IMR-90 (cell line): ENCODE measurements at regions not wholly inside any gene's neighbourhood (a gene's known extent, or its start where the extent isn't known, plus 50 kb on each side); places are given as distances from the start of the nearest gene placed in this dataset.
"Not testable (repeated sequence)": the region's sequence is repeated elsewhere in the genome, so short reads cannot be mapped to it uniquely, and the experiment has no call there.

ENCODE experiments used
- ATAC-seq: fragments of 200-7000 bp; cut with Tn5 transposase; 2 replicates; pipeline ENCODE4 v1.9.1; 2020; ENCODE audit warnings: low read depth, mild to moderate bottlenecking, moderate library complexity
- BruUV-seq: library from RNA; stranded (reverse); fragments of 400-500 nt; replicated peaks from 2 replicates; lab custom pipeline; 2021; lab: Mats Ljungman, UMichigan
- CTCF ChIA-PET: fragments of 300-600 bp; formaldehyde crosslinking; extraction: SDS; loops from one replicate; lab custom pipeline; 2021; ENCODE audit warnings: antibody characterized with exemption; lab: Yijun Ruan, JAX
- POLR2A ChIA-PET: fragments of 300-600 bp; sonication (Branson Sonifier 250); formaldehyde crosslinking; loops from one replicate; lab custom pipeline; 2022; ENCODE audit warnings: antibody characterized with exemption; ENCODE audit not compliant: unreplicated experiment; lab: Charles Lee
- DNase-seq: peaks from one replicate; pipeline ENCODE4 v3.0.0; 2013
- H2AFZ ChIP-seq: replicated peaks from 2 replicates; pipeline ENCODE3; 2013; ENCODE audit warnings: low read length, mild to moderate bottlenecking; ENCODE audit not compliant: poor library complexity
- H2AK5ac ChIP-seq: 2 replicates; pipeline ENCODE4 v1.6.1; 2013; ENCODE audit warnings: low read depth, low read length, inconsistent platforms
- H2AK9ac ChIP-seq: replicated peaks from 2 replicates; pipeline ENCODE3; 2013; ENCODE audit warnings: mild to moderate bottlenecking, low read depth, low read length, moderate library complexity; ENCODE audit not compliant: poor library complexity
- H2BK120ac ChIP-seq: 2 replicates; pipeline ENCODE4 v1.6.1; 2013; ENCODE audit warnings: low read depth, low read length, inconsistent platforms
- H2BK15ac ChIP-seq: 3 replicates; pipeline ENCODE4 v1.6.1; 2013; ENCODE audit warnings: low read depth, low read length, inconsistent platforms
- H2BK20ac ChIP-seq: 2 replicates; pipeline ENCODE4 v1.6.1; 2013; ENCODE audit warnings: low read depth, mild to moderate bottlenecking, inconsistent platforms, low read length, moderate library complexity
- H2BK5ac ChIP-seq: 2 replicates; pipeline ENCODE4 v1.6.1; 2013; ENCODE audit warnings: mild to moderate bottlenecking, low read depth, low read length, inconsistent platforms; ENCODE audit not compliant: poor library complexity, severe bottlenecking
- H3K14ac ChIP-seq: replicated peaks from 2 replicates; pipeline ENCODE4 v1.6.1; 2013; ENCODE audit warnings: low read depth, low read length, inconsistent platforms
- H3K18ac ChIP-seq: 2 replicates; pipeline ENCODE4 v1.6.1; 2013; ENCODE audit warnings: low read depth, low read length, control low read depth
- H3K23ac ChIP-seq: 2 replicates; pipeline ENCODE4 v1.6.1; 2013; ENCODE audit warnings: low read depth, low read length, inconsistent platforms
- H3K27ac ChIP-seq: 2 replicates; pipeline ENCODE4 v1.5.1; 2013; ENCODE audit warnings: mild to moderate bottlenecking, control low read depth, low read length; ENCODE audit not compliant: insufficient read depth
- H3K27me3 ChIP-seq: 2 replicates; pipeline ENCODE4 v1.6.1; 2013; ENCODE audit warnings: low read length; ENCODE audit not compliant: control insufficient read depth, insufficient read depth
- H3K36me3 ChIP-seq: 2 replicates; pipeline ENCODE4 v1.6.1; 2013; ENCODE audit warnings: low read length, mixed read lengths; ENCODE audit not compliant: control insufficient read depth, insufficient read depth
- H3K4ac ChIP-seq: 2 replicates; pipeline ENCODE4 v1.6.1; 2013; ENCODE audit warnings: low read depth, low read length, inconsistent platforms
- H3K4me1 ChIP-seq: 2 replicates; pipeline ENCODE4 v1.6.1; 2013; ENCODE audit warnings: low read length, mixed read lengths; ENCODE audit not compliant: control insufficient read depth, insufficient read depth
- H3K4me2 ChIP-seq: 2 replicates; pipeline ENCODE4 v1.6.1; 2013; ENCODE audit warnings: low read depth, mild to moderate bottlenecking, control low read depth, low read length, moderate library complexity
- H3K4me3 ChIP-seq: 2 replicates; pipeline ENCODE4 v1.5.1; 2013; ENCODE audit warnings: low read depth, mild to moderate bottlenecking, control low read depth, low read length, moderate library complexity; ENCODE audit not compliant: insufficient read depth
- H3K56ac ChIP-seq: 2 replicates; pipeline ENCODE4 v1.6.1; 2013; ENCODE audit warnings: low read length, inconsistent platforms; ENCODE audit not compliant: insufficient read depth; ENCODE audit errors: extremely low read depth
- H3K79me1 ChIP-seq, 2 experiments: 2 replicates each; pipeline ENCODE4 v1.6.1; 2013; ENCODE audit warnings: low read length in 2 of 2, inconsistent platforms in 1 of 2, low read depth in 1 of 2
- H3K9ac ChIP-seq: 2 replicates; pipeline ENCODE4 v1.6.1; 2013; ENCODE audit warnings: low read depth, low read length, control low read depth
- H3K9me1 ChIP-seq: 2 replicates; pipeline ENCODE4 v1.6.1; 2013; ENCODE audit warnings: low read length, inconsistent platforms; ENCODE audit not compliant: insufficient read depth
- H3K9me3 ChIP-seq: 2 replicates; pipeline ENCODE4 v1.6.1; 2013; ENCODE audit warnings: low read length; ENCODE audit not compliant: control insufficient read depth, insufficient read depth
- H4K20me1 ChIP-seq: 2 replicates; pipeline ENCODE4 v1.6.1; 2013; ENCODE audit warnings: low read length, inconsistent platforms; ENCODE audit not compliant: insufficient read depth
- H4K5ac ChIP-seq: 2 replicates; pipeline ENCODE4 v1.6.1; 2013; ENCODE audit warnings: mild to moderate bottlenecking, low read depth, low read length, control low read depth
- H4K8ac ChIP-seq, 2 experiments: 2 replicates each; pipeline ENCODE4 v1.6.1; 2013; ENCODE audit warnings: low read depth in 2 of 2, low read length in 2 of 2, control low read depth in 1 of 2, inconsistent platforms in 1 of 2
- H4K91ac ChIP-seq: 2 replicates; pipeline ENCODE4 v1.6.1; 2013; ENCODE audit warnings: low read depth, low read length, inconsistent platforms; ENCODE audit not compliant: insufficient read depth
- WGBS, 2 experiments: methylation state at CpG; one replicate each; pipeline versions ENCODE4 v1.1.5 to v1.1.7; 2013; ENCODE audit warnings: missing lambda C conversion rate in 2 of 2; ENCODE audit not compliant: insufficient read length in 1 of 2; ENCODE audit errors: extremely low coverage in 2 of 2; 5-methylcytosine and 5-hydroxymethylcytosine counted together
- dilution Hi-C: fragments of 300-500 bp; cut with HindIII; formaldehyde crosslinking; loops from one replicate; pipeline ENCODE4 v1.14.3; 2018; ENCODE audit warnings: low sequenced_read_pairs; ENCODE audit not compliant: unreplicated experiment
- in situ Hi-C: fragments of 300-500 bp; cut with MboI; formaldehyde crosslinking; loops from 3 replicates; pipeline ENCODE4 v1.14.3; 2019; ENCODE audit warnings: low sequenced_read_pairs, inconsistent platforms, mixed read lengths
- intact Hi-C: fragments of 100-400 bp; cut with micrococcal nuclease; formaldehyde crosslinking; loops from 2 replicates; pipeline ENCODE4 v1.10.0; 2022

DNA sequence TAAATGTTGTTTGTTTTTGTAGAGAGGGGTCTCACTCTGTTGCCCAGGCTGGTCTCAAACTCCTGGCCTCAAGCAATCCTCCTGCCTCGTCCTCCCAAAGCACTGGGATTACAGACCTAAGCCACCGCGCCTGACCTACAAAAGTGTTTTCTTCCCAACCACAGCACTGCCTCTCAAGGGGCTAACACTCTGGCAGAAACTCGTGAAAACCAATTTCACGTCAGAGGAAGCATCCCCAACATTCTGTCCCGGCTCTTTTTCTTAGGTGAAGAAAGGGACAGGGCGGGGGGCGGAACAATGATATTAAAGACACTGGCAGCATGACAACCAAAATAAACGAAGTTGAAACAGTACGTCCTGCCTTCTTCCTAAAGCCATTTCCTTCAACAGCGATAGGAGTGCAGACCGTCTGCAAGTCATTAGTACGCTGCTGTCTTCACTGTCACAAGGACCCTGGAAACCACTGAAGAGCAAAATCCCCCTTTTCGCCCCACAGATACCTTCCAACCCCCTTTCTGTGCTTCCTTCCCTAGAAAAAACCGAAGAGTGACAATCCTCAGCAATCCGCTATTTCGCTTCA is 79.5 kb upstream of the NBPF20 start:
- H3K79me1 ChIP-seq, H3K9me1 ChIP-seq, H2BK5ac ChIP-seq, H3K23ac ChIP-seq, BruUV-seq, H3K36me3 ChIP-seq, H3K4ac ChIP-seq, H2BK120ac ChIP-seq, H4K91ac ChIP-seq, H3K4me3 ChIP-seq, H2BK15ac ChIP-seq, dilution Hi-C loops, H3K18ac ChIP-seq, H3K9me3 ChIP-seq, H4K5ac ChIP-seq, DNase-seq, H4K8ac ChIP-seq, H2AFZ ChIP-seq, intact Hi-C loops, H3K4me2 ChIP-seq, H2BK20ac ChIP-seq, H2AK9ac ChIP-seq, H3K14ac ChIP-seq, H4K20me1 ChIP-seq, H3K56ac ChIP-seq, CTCF ChIA-PET, POLR2A ChIA-PET, H3K9ac ChIP-seq, H3K4me1 ChIP-seq, H3K27ac ChIP-seq, H2AK5ac ChIP-seq, in situ Hi-C loops, H3K27me3 ChIP-seq: not testable (repeated sequence)
- ATAC-seq = 0 out of 2 replicates have a peak, but pooled peaks have one; percentile 18
- WGBS, 2 experiments = no CpG with 5 or more reads among the region's 17 CpGs

DNA sequence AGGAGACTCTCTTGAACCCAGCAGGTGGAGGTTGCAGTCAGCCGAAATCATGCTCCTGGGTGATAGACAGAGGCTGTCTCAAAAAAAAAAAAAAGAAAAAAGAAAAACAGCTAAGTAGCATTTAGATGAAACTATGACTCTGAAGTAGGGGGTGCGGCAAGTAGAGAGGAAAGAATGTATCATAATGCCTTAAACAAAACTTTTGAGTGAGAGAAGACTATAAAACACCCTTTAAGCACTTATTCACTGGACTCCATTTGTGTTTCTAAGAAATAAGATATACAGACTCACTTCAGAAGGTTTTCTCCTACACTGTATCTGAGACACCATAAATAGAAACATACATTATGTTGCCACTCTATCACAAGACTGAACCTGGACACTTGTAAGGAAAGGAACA is 78.9 kb upstream of the NBPF20 start:
- H3K79me1 ChIP-seq, dilution Hi-C loops, H2BK5ac ChIP-seq, H3K9me1 ChIP-seq, DNase-seq, H3K23ac ChIP-seq, H3K14ac ChIP-seq, H3K4me2 ChIP-seq, H2BK20ac ChIP-seq, H2AK9ac ChIP-seq, H4K91ac ChIP-seq, H3K56ac ChIP-seq, POLR2A ChIA-PET, H2BK120ac ChIP-seq, H3K9me3 ChIP-seq, H4K5ac ChIP-seq, H4K20me1 ChIP-seq, H3K4me3 ChIP-seq, ATAC-seq, H3K4ac ChIP-seq, H2AFZ ChIP-seq, H3K27ac ChIP-seq, H3K9ac ChIP-seq, H3K4me1 ChIP-seq, H2AK5ac ChIP-seq, CTCF ChIA-PET, intact Hi-C loops, BruUV-seq, in situ Hi-C loops, H2BK15ac ChIP-seq, H4K8ac ChIP-seq, H3K27me3 ChIP-seq, H3K36me3 ChIP-seq, H3K18ac ChIP-seq: not testable (repeated sequence)
- no CpG with 5 or more reads among the region's 2 CpGs for WGBS, 2 experiments
